SK-N-SH (cell line): ENCODE measurements at regions not wholly inside any gene's neighbourhood (a gene's known extent, or its start where the extent isn't known, plus 50 kb on each side); places are given as distances from the start of the nearest gene placed in this dataset.

Experiments
- CTCF ChIA-PET: fragments of 300-600, 350-600 bp; formaldehyde crosslinking; extraction: SDS; loops from one replicate; lab custom pipeline; 2021; lab: Yijun Ruan, JAX
- POLR2A ChIA-PET: fragments of 350-600 bp; sonication (Branson Sonifier 250); formaldehyde crosslinking; extraction: SDS; loops from one replicate; lab custom pipeline; 2020; ENCODE audit warnings: antibody characterized with exemption, inconsistent platforms; lab: Yijun Ruan, JAX
- DNase-seq: peaks from one replicate; pipeline ENCODE4 v3.0.0; 2012
- H2AFZ ChIP-seq: fragments of 200-600 bp; sonication (generic); 2 replicates; pipeline ENCODE4 v1.8.1; 2016; ENCODE audit warnings: antibody characterized with exemption, mild to moderate bottlenecking, low read depth
- H3F3A ChIP-seq: fragments of 200-600 bp; sonication (generic); replicated peaks from 2 replicates; pipeline ENCODE3; 2016; ENCODE audit warnings: antibody characterized with exemption, mild to moderate bottlenecking; ENCODE audit not compliant: insufficient read depth
- H3K27ac ChIP-seq, 2 experiments: fragments of 200-500 bp in 1 of 2; fragments of 200-600 bp in 1 of 2; sonication (Bioruptor generic) in 1 of 2; sonication (generic), shearing (Covaris generic) in 1 of 2; 2 replicates each; pipeline versions ENCODE4 v1.5.1 to v1.6.1; 2014 to 2016; ENCODE audit warnings: low read depth in 2 of 2, inconsistent platforms in 1 of 2, low read length in 1 of 2, mild to moderate bottlenecking in 1 of 2, mixed read lengths in 1 of 2
- H3K27me3 ChIP-seq: fragments of 200-600 bp; sonication (generic), shearing (Covaris generic); 2 replicates; pipeline ENCODE4 v1.6.1; 2016; ENCODE audit warnings: mixed run types; ENCODE audit not compliant: insufficient read depth
- H3K36me3 ChIP-seq, 2 experiments: fragments of 200-500 bp in 1 of 2; fragments of 200-600 bp in 1 of 2; sonication (Bioruptor generic) in 1 of 2; sonication (generic) in 1 of 2; replicated peaks in 1 of 2; 2 replicates each; pipeline versions ENCODE3 to v1.5.1; 2014 to 2016; ENCODE audit warnings: low read length in 1 of 2, mild to moderate bottlenecking in 1 of 2; ENCODE audit not compliant: insufficient read depth in 2 of 2, control insufficient read depth in 1 of 2
- H3K4me1 ChIP-seq, 2 experiments: fragments of 200-500 bp in 1 of 2; fragments of 200-600 bp in 1 of 2; sonication (Bioruptor generic) in 1 of 2; sonication (generic), shearing (Covaris generic) in 1 of 2; 2 replicates each; pipeline versions ENCODE4 v1.5.1 to v1.6.1; 2014 to 2016; ENCODE audit warnings: low read depth in 1 of 2, low read length in 1 of 2, mixed run types in 1 of 2; ENCODE audit not compliant: insufficient read depth in 2 of 2, control insufficient read depth in 1 of 2
- H3K4me2 ChIP-seq: fragments of 200-600 bp; sonication (generic), shearing (Covaris generic); 2 replicates; pipeline ENCODE4 v1.6.1; 2017; ENCODE audit warnings: mixed run types
- H3K4me3 ChIP-seq, 2 experiments: fragments of 200-500 bp in 1 of 2; fragments of 200-600 bp in 1 of 2; sonication (Bioruptor generic) in 1 of 2; sonication (generic), shearing (Covaris generic) in 1 of 2; 2 replicates each; pipeline versions ENCODE4 v1.5.1 to v1.8.1; 2014 to 2016; ENCODE audit warnings: low read depth in 2 of 2, inconsistent platforms in 1 of 2, low read length in 1 of 2, mild to moderate bottlenecking in 1 of 2, mixed read lengths in 1 of 2, moderate library complexity in 1 of 2
- H3K79me2 ChIP-seq: fragments of 200-600 bp; sonication (generic); 2 replicates; pipeline ENCODE4 v1.8.1; 2017; ENCODE audit warnings: mild to moderate bottlenecking; ENCODE audit not compliant: insufficient read depth
- H3K9ac ChIP-seq: fragments of 200-600 bp; sonication (generic); 2 replicates; pipeline ENCODE4 v1.6.1; 2017; ENCODE audit warnings: mixed run types
- H3K9me2 ChIP-seq: fragments of 200-600 bp; sonication (generic); 2 replicates; pipeline ENCODE4 v1.6.1; 2017; ENCODE audit warnings: mixed run types
- H3K9me3 ChIP-seq: fragments of 200-600 bp; sonication (generic); 2 replicates; pipeline ENCODE4 v1.6.1; 2017; ENCODE audit warnings: mixed run types, mild to moderate bottlenecking, moderate library complexity
- H4K20me1 ChIP-seq: fragments of 200-600 bp; sonication (generic); 2 replicates; pipeline ENCODE4 v1.6.1; 2017; ENCODE audit warnings: mild to moderate bottlenecking, mixed run types; ENCODE audit not compliant: insufficient read depth
- CHD2 ChIP-seq: fragments of 150-350 bp; IDR thresholded peaks from 2 replicates; pipeline ENCODE4 v1.6.1; 2018; ENCODE audit warnings: low read length; ENCODE audit not compliant: partially characterized antibody
- ELF1 ChIP-seq: IDR thresholded peaks from 2 replicates; pipeline ENCODE4 v1.4.0; 2012
- GATA2 ChIP-seq: sonication (generic); formaldehyde crosslinking; IDR thresholded peaks from 2 replicates; pipeline ENCODE4 v1.5.0; 2020; ENCODE audit warnings: mild to moderate bottlenecking, missing genetic modification reagents
- IRF3 ChIP-seq: fragments of 150-350 bp; IDR thresholded peaks from 2 replicates; pipeline ENCODE4 v1.6.1; 2016; ENCODE audit warnings: mild to moderate bottlenecking, low read depth, low read length
- MAX ChIP-seq: IDR thresholded peaks from 2 replicates; pipeline ENCODE4 v1.4.0; 2012; ENCODE audit warnings: low read depth
- MEF2A ChIP-seq: IDR thresholded peaks from 2 replicates; pipeline ENCODE4 v1.4.0; 2012; ENCODE audit warnings: low read depth, borderline replicate concordance
- MXI1 ChIP-seq: IDR thresholded peaks from 2 replicates; pipeline ENCODE4 v1.6.1; 2012; ENCODE audit warnings: mild to moderate bottlenecking, low read depth, low read length, improper control_type of control experiment
- NRF1 ChIP-seq: IDR thresholded peaks from 2 replicates; pipeline ENCODE4 v1.6.1; 2012; ENCODE audit warnings: low read depth, mild to moderate bottlenecking, low read length
- PBX3 ChIP-seq: IDR thresholded peaks from 2 replicates; pipeline ENCODE4; 2012
- POLR2AphosphoS5 ChIP-seq: IDR thresholded peaks from 2 replicates; pipeline ENCODE4 v1.6.1; 2012; ENCODE audit warnings: low read depth, low read length
- RXRA ChIP-seq: IDR thresholded peaks from 2 replicates; pipeline ENCODE4 v1.4.0; 2012; ENCODE audit warnings: low read depth, mild to moderate bottlenecking, borderline replicate concordance
- SIN3A ChIP-seq: IDR thresholded peaks from 2 replicates; pipeline ENCODE4 v1.6.1; 2012; ENCODE audit warnings: low read depth, mild to moderate bottlenecking, low read length, moderate library complexity, borderline replicate concordance
- TCF12 ChIP-seq: IDR thresholded peaks from 2 replicates; pipeline ENCODE4 v1.4.0; 2012
- USF2 ChIP-seq: fragments of 150-350 bp; IDR thresholded peaks from 2 replicates; pipeline ENCODE4 v1.6.1; 2017; ENCODE audit warnings: antibody characterized with exemption, low read length, low read depth, borderline replicate concordance
- YY1 ChIP-seq: IDR thresholded peaks from 2 replicates; pipeline ENCODE4 v1.4.0; 2012; ENCODE audit warnings: low read depth, mild to moderate bottlenecking
- ZBTB33 ChIP-seq: IDR thresholded peaks from 2 replicates; pipeline ENCODE4 v1.4.0; 2012; ENCODE audit warnings: low read depth, borderline replicate concordance
- WGBS: methylation state at CpG from one replicate; pipeline ENCODE4 v1.1.6; 2017; ENCODE audit warnings: low lambda C conversion rate; 5-methylcytosine and 5-hydroxymethylcytosine counted together

- TF ChIP-seq SIN3A (no peak), YY1 (no peak), TCF12 (no peak), MXI1 (no peak), NRF1 (no peak), ELF1 (no peak), USF2 (no peak), ZBTB33 (no peak), CHD2 (no peak)
Measured at GRCh38 chr15:70463453-70463834, 299.9 kb downstream of the UACA start (continued).

GRCh38 chr15:70461992-70462391, 301.4 kb downstream of the UACA start:
- TF ChIP-seq GATA2 = no peak
- no peak for TF ChIP-seq MAX
- TF ChIP-seq MEF2A = no peak
- no peak for TF ChIP-seq CHD2
- no peak for TF ChIP-seq RXRA
- no peak for TF ChIP-seq POLR2AphosphoS5
- TF ChIP-seq IRF3 = no peak
- TF ChIP-seq PBX3 = no peak
- POLR2A ChIA-PET = no interaction called here
- Histone ChIP-seq H3K9me2 (no peaks in the 10 kb centered on the region), H3K9ac (no peak overlapping the region), H3K4me3 (no peak overlapping the region), H3F3A (peaks cover 4% of the 10 kb centered on the region), H3K27me3 (no peaks in the 10 kb centered on the region), H3K4me2 (no peak overlapping the region), H3K4me1 (peaks cover 0 to 37% of the 10 kb centered on the region in 2 experiments; a peak in 2 of 4 replicates), H4K20me1 (no peaks in the 10 kb centered on the region), H3K36me3 (no peaks in the 10 kb centered on the region), H3K27ac (peak overlapping the region in 1 of 2 experiments; percentile 50; a peak in 1 of 4 replicates), H3K79me2 (no peaks in the 10 kb centered on the region), H3K9me3 (no peaks in the 10 kb centered on the region), H2AFZ (no peak overlapping the region)
- CTCF ChIA-PET = interaction anchor here (1.4 kb wide), 1 partner anchor 10 kb away, joined by 4 read pairs; no protein-coding TSS in a partner anchor
- no peak for DNase-seq
- 24% methylated on average over 1 of the region's 1 CpG for whole genome bisulfite sequencing
